ENCODE measurements at regions not wholly inside any gene's neighbourhood (a gene's known extent, or its start where the extent isn't known, plus 50 kb on each side); places are given as distances from the start of the nearest gene placed in this dataset.

- TF ChIP-seq PKNOX1 (IDR thresholded peaks at IDR 0.05) (no peak), ZNF274 (IDR thresholded peaks at IDR 0.05; ENCODE audit: insufficient read depth, insufficient read length) (no peak), EZH2 (IDR thresholded peaks at IDR 0.05; ENCODE audit: borderline replicate concordance, control insufficient read depth, low read depth, low read length) (no peak), KAT2A (conservative IDR thresholded peaks at IDR 0.05; ENCODE audit: control insufficient read depth, low read depth, low read length) (no peak), IKZF2 (IDR thresholded peaks at IDR 0.05) (no peak), CREM (IDR thresholded peaks at IDR 0.05; ENCODE audit: low read depth) (no peak), YY1 (IDR thresholded peaks at IDR 0.05; ENCODE audit: low read depth, low read length) (no peak), RELA (IDR thresholded peaks at IDR 0.05; ENCODE audit: borderline replicate concordance, partially characterized antibody) (no peak), CHD4 (IDR thresholded peaks at IDR 0.05) (no peak), MXI1 (IDR thresholded peaks at IDR 0.05; ENCODE audit: low read depth, low read length) (no peak), NR2C1 (IDR thresholded peaks at IDR 0.05) (no peak), SUPT20H (IDR thresholded peaks at IDR 0.05; ENCODE audit: borderline replicate concordance, control insufficient read depth, low read depth, low read length) (no peak), USF2 (IDR thresholded peaks at IDR 0.05; ENCODE audit: borderline replicate concordance, low read depth, low read length) (no peak), SIX5 (IDR thresholded peaks at IDR 0.05; ENCODE audit: low read depth, low read length, severe bottlenecking) (no peak), REST (IDR thresholded peaks at IDR 0.05; ENCODE audit: low read depth, low read length) (no peak), GATAD2B (conservative IDR thresholded peaks at IDR 0.05; ENCODE audit: low read depth) (no peak)
- no peak overlapping the region for H3K9ac ChIP-seq (ENCODE audit: control insufficient read depth, insufficient read depth, low read length)
- no peak overlapping the region for H3K4me3 ChIP-seq
- H3K4me2 ChIP-seq (ENCODE audit: control insufficient read depth, insufficient read depth), result no peak overlapping the region
- no peaks in the 10 kb centered on the region for H3K27me3 ChIP-seq (replicated peaks in 1 of 2; ENCODE audit: control insufficient read depth in 2 of 2, insufficient read depth in 2 of 2, low read length in 1 of 2)
- H3K27ac ChIP-seq (ENCODE audit: control insufficient read depth, insufficient read depth), result no peak overlapping the region
- ATAC-seq, result no peak
- no peaks in the 10 kb centered on the region for H3K4me1 ChIP-seq (ENCODE audit: control insufficient read depth, insufficient read depth, low read length)
- WGBS (ENCODE audit: insufficient coverage, insufficient replicate concordance, low lambda C conversion rate, missing lambda C conversion rate), result 11% methylated on average over 4 of the region's 4 CpGs
- RAD21 ChIA-PET (ENCODE audit: unreplicated experiment), result no interaction called here
- SMC1A ChIA-PET (ENCODE audit: uncharacterized antibody, unreplicated experiment), result no interaction called here
- no peaks in the 10 kb centered on the region for H3K79me2 ChIP-seq (ENCODE audit: control insufficient read depth, insufficient read depth, low read length)
- DNase-seq (ENCODE audit: low read depth, low spot score), result no peak
- no peaks in the 10 kb centered on the region for H3K36me3 ChIP-seq (ENCODE audit: control insufficient read depth in 2 of 2, insufficient read depth in 2 of 2, low read length in 1 of 2)
- intact Hi-C loops (cut with micrococcal nuclease; ENCODE audit: unreplicated experiment), result no loop called here
- no peak overlapping the region for H2AFZ ChIP-seq (ENCODE audit: control insufficient read depth, low read depth, low read length)
- no peak for FAIRE-seq
- no TSS peak for BruUV-seq (replicated peaks)
- no peaks in the 10 kb centered on the region for H4K20me1 ChIP-seq (ENCODE audit: control insufficient read depth, insufficient read depth)
- POLR2A ChIA-PET, result no interaction called here
- no peaks in the 10 kb centered on the region for H3K9me3 ChIP-seq (replicated peaks; ENCODE audit: control insufficient read depth, insufficient read depth, low read length)
- CTCF ChIA-PET, result no interaction called here
- in situ Hi-C loops (cut with MboI), result no loop called here
Observed at GRCh38 chr5:126099077-126099476, 324.1 kb upstream of the GRAMD2B start.

All from GM12878 (cell line).